Neuronal stem cell (in vitro differentiated cells): ENCODE measurements at regions not wholly inside any gene's neighbourhood (a gene's known extent, or its start where the extent isn't known, plus 50 kb on each side); places are given as distances from the start of the nearest gene placed in this dataset.

Experiments used
- DNase-seq: peaks from one replicate; pipeline ENCODE4 v3.0.0-alpha.2; 2013; ENCODE audit warnings: low spot score
- H2AFZ ChIP-seq: one replicate; pipeline ENCODE4 v1.6.1; 2013; ENCODE audit warnings: mild to moderate bottlenecking, low read length, inconsistent platforms
- H2AK5ac ChIP-seq: 2 replicates; pipeline ENCODE4 v1.6.1; 2013; ENCODE audit warnings: low read depth, mild to moderate bottlenecking, inconsistent platforms, low read length, moderate library complexity, mixed read lengths
- H2BK120ac ChIP-seq: 2 replicates; pipeline ENCODE4 v1.6.1; 2013; ENCODE audit warnings: low read depth, mild to moderate bottlenecking, inconsistent platforms, low read length, moderate library complexity, mixed read lengths
- H2BK12ac ChIP-seq: one replicate; pipeline ENCODE4 v1.6.1; 2013; ENCODE audit warnings: low read length, inconsistent platforms
- H2BK15ac ChIP-seq: 2 replicates; pipeline ENCODE4 v1.6.1; 2013; ENCODE audit warnings: mild to moderate bottlenecking, low read length, inconsistent platforms, mixed read lengths
- H2BK5ac ChIP-seq: one replicate; pipeline ENCODE4 v1.6.1; 2013; ENCODE audit warnings: inconsistent platforms, mild to moderate bottlenecking, low read length, moderate library complexity
- H3K14ac ChIP-seq: one replicate; pipeline ENCODE4 v1.6.1; 2013; ENCODE audit warnings: low read length, inconsistent platforms
- H3K18ac ChIP-seq: 2 replicates; pipeline ENCODE4 v1.6.1; 2013; ENCODE audit warnings: low read length, inconsistent platforms
- H3K23ac ChIP-seq: 2 replicates; pipeline ENCODE4 v1.6.1; 2013; ENCODE audit warnings: low read depth, mild to moderate bottlenecking, mixed read lengths, low read length, inconsistent platforms; ENCODE audit not compliant: poor library complexity
- H3K27ac ChIP-seq: replicated peaks from 3 replicates; pipeline ENCODE4 v1.5.1; 2013; ENCODE audit warnings: low read length, inconsistent platforms
- H3K27me3 ChIP-seq, 3 experiments: 2 replicates each; pipeline ENCODE4 v1.6.1; 2013; ENCODE audit warnings: low read length in 3 of 3, mild to moderate bottlenecking in 2 of 3, inconsistent platforms in 1 of 3, low read depth in 1 of 3, mixed read lengths in 1 of 3, moderate library complexity in 1 of 3; ENCODE audit not compliant: control insufficient read depth in 3 of 3, insufficient read depth in 3 of 3
- H3K36me3 ChIP-seq, 2 donors: replicated peaks in 1 of 2; 2 replicates each; pipeline ENCODE4 v1.6.1; 2013; ENCODE audit warnings: low read length in 2 of 2; ENCODE audit not compliant: control insufficient read depth in 2 of 2, insufficient read depth in 2 of 2
- H3K4ac ChIP-seq: 2 replicates; pipeline ENCODE4 v1.6.1; 2013; ENCODE audit warnings: inconsistent platforms, mild to moderate bottlenecking, low read length, moderate library complexity
- H3K4me1 ChIP-seq, 2 donors: 1 replicate in 1 of 2; 2 replicates in 1 of 2; pipeline ENCODE4 v1.6.1; 2013; ENCODE audit warnings: low read length in 2 of 2, low read depth in 1 of 2; ENCODE audit not compliant: control insufficient read depth in 2 of 2, insufficient read depth in 1 of 2
- H3K4me2 ChIP-seq: one replicate; pipeline ENCODE4 v1.6.1; 2013; ENCODE audit warnings: mild to moderate bottlenecking, low read length, inconsistent platforms; ENCODE audit not compliant: insufficient read depth, poor library complexity, severe bottlenecking
- H3K4me3 ChIP-seq, 2 donors: 2 replicates each; pipeline ENCODE4 v1.5.1; 2013; ENCODE audit warnings: low read length in 2 of 2, mild to moderate bottlenecking in 2 of 2, inconsistent platforms in 1 of 2, moderate library complexity in 1 of 2
- H3K79me1 ChIP-seq: one replicate; pipeline ENCODE4 v1.6.1; 2013; ENCODE audit warnings: low read depth, mild to moderate bottlenecking, inconsistent platforms, low read length, moderate library complexity
- H3K9ac ChIP-seq: one replicate; pipeline ENCODE4 v1.6.1; 2013; ENCODE audit warnings: mild to moderate bottlenecking, low read depth, low read length, inconsistent platforms; ENCODE audit not compliant: poor library complexity
- H3K9me3 ChIP-seq, 2 donors: replicated peaks in 1 of 2; 2 replicates each; pipeline versions ENCODE3 to v1.6.1; 2013; ENCODE audit warnings: low read length in 2 of 2, mild to moderate bottlenecking in 2 of 2, inconsistent platforms in 1 of 2, low read depth in 1 of 2, mixed read lengths in 1 of 2, moderate library complexity in 1 of 2; ENCODE audit not compliant: control insufficient read depth in 2 of 2, insufficient read depth in 1 of 2
- H4K8ac ChIP-seq: one replicate; pipeline ENCODE4 v1.6.1; 2013; ENCODE audit warnings: low read depth, mild to moderate bottlenecking, inconsistent platforms, low read length, moderate library complexity
- H4K91ac ChIP-seq: one replicate; pipeline ENCODE4 v1.6.1; 2013; ENCODE audit warnings: low read length, low read depth, mild to moderate bottlenecking, inconsistent platforms; ENCODE audit not compliant: poor library complexity
- WGBS, 2 donors: extraction: QIAGEN DNeasy Blood & Tissue Kit; methylation state at CpG; one replicate each; pipeline ENCODE4 v1.1.7; 2013; ENCODE audit warnings: missing lambda C conversion rate in 2 of 2, mixed read lengths in 1 of 2; ENCODE audit not compliant: insufficient read length in 2 of 2, insufficient replicate concordance in 1 of 2; ENCODE audit errors: extremely low coverage in 2 of 2; 5-methylcytosine and 5-hydroxymethylcytosine counted together

GRCh38 chr3:88758676-88759075 lies 348.7 kb upstream of the EPHA3 start:
- H3K4me3 ChIP-seq, result no peak overlapping the region
- no peak overlapping the region for H3K4me2 ChIP-seq
- H2AFZ ChIP-seq, result no peak overlapping the region
- no peak overlapping the region for H2BK15ac ChIP-seq
- no peak overlapping the region for H3K9ac ChIP-seq
- H3K9me3 ChIP-seq, result no peaks in the 10 kb centered on the region
- H3K27ac ChIP-seq, result no peak overlapping the region
- WGBS, 2 donors, result no CpG with 5 or more reads among the region's 1 CpG
- H2BK120ac ChIP-seq, result no peak overlapping the region
- H3K79me1 ChIP-seq, result no peaks in the 10 kb centered on the region
- H2AK5ac ChIP-seq, result no peak overlapping the region
- no peak overlapping the region for H3K4ac ChIP-seq
- no peak overlapping the region for H4K91ac ChIP-seq
- no peak overlapping the region for H3K14ac ChIP-seq
- no peak overlapping the region for H2BK12ac ChIP-seq
- no peak for DNase-seq
- H3K27me3 ChIP-seq, result no peaks in the 10 kb centered on the region
- H2BK5ac ChIP-seq, result no peak overlapping the region
- H4K8ac ChIP-seq, result no peak overlapping the region
- no peaks in the 10 kb centered on the region for H3K4me1 ChIP-seq
- no peaks in the 10 kb centered on the region for H3K36me3 ChIP-seq
- no peak overlapping the region for H3K23ac ChIP-seq
- H3K18ac ChIP-seq, result no peak overlapping the region

DNA sequence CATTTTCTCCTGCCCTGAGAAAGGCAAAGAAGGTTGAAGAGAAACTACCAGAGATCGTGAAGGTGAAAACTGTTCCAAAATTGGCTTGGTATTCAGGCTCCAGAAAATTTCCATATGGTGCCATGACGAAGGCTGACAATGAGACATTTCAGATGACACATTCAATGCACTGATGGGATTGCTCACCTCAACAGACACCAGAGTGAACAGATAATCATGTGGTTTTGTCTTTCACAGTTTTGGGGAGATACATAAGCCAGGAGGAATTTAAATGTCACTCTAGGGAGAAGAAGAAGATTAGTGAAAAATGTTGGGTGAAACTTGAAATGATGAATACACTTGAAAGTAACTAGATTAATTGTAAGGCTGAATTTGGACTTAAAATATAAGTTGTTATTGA lies 339.7 kb upstream of the EPHA3 start:
- Histone ChIP-seq H3K4me2 (no peak overlapping the region), H3K4me3 (no peak overlapping the region), H3K79me1 (no peaks in the 10 kb centered on the region), H3K9me3 (no peaks in the 10 kb centered on the region), H2AFZ (no peak overlapping the region), H4K8ac (no peak overlapping the region), H3K23ac (no peak overlapping the region), H3K36me3 (no peaks in the 10 kb centered on the region), H2BK15ac (no peak overlapping the region), H4K91ac (no peak overlapping the region), H3K27ac (no peak overlapping the region), H2BK5ac (no peak overlapping the region), H3K14ac (no peak overlapping the region), H3K4ac (no peak overlapping the region), H2BK12ac (no peak overlapping the region), H2AK5ac (no peak overlapping the region), H3K9ac (no peak overlapping the region), H3K18ac (no peak overlapping the region), H3K27me3 (no peaks in the 10 kb centered on the region), H3K4me1 (no peaks in the 10 kb centered on the region), H2BK120ac (no peak overlapping the region)
- DNase-seq, result no peak
- no CpG with 5 or more reads among the region's 2 CpGs for WGBS, 2 donors

DNA sequence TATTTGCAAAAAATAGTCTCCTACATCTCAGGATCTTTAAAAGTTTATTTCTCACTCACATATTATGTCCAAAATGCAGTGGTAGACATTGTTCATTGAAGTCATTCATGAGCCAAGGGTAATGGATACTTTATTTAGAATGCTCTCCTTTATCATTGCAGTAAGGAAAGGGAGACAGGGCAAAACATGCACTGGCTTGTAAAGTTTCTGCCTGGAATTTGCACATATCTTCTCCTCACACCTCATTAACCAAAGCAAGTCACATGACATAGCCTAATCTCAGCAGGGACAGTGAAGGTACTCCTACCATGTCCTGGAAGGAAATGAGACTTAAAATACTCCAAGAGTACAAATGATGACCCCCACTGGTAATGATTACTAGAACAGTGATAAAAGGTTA lies 333.7 kb upstream of the EPHA3 start:
- H3K4me1 ChIP-seq, result no peaks in the 10 kb centered on the region
- H2AK5ac ChIP-seq, result no peak overlapping the region
- H2BK120ac ChIP-seq, result no peak overlapping the region
- H2AFZ ChIP-seq, result no peak overlapping the region
- no peak overlapping the region for H2BK12ac ChIP-seq
- no peaks in the 10 kb centered on the region for H3K27me3 ChIP-seq
- no peak overlapping the region for H3K18ac ChIP-seq
- no peak overlapping the region for H3K9ac ChIP-seq
- no peak overlapping the region for H2BK5ac ChIP-seq
- H3K14ac ChIP-seq, result no peak overlapping the region
- no peak overlapping the region for H2BK15ac ChIP-seq
- no peaks in the 10 kb centered on the region for H3K9me3 ChIP-seq
- H3K27ac ChIP-seq, result no peak overlapping the region
- H4K8ac ChIP-seq, result no peak overlapping the region
- no peaks in the 10 kb centered on the region for H3K79me1 ChIP-seq
- H3K4me3 ChIP-seq, result no peak overlapping the region
- H3K4ac ChIP-seq, result no peak overlapping the region
- no peak for DNase-seq
- no peak overlapping the region for H3K23ac ChIP-seq
- no peak overlapping the region for H3K4me2 ChIP-seq
- H4K91ac ChIP-seq, result no peak overlapping the region
- no peaks in the 10 kb centered on the region for H3K36me3 ChIP-seq

DNA sequence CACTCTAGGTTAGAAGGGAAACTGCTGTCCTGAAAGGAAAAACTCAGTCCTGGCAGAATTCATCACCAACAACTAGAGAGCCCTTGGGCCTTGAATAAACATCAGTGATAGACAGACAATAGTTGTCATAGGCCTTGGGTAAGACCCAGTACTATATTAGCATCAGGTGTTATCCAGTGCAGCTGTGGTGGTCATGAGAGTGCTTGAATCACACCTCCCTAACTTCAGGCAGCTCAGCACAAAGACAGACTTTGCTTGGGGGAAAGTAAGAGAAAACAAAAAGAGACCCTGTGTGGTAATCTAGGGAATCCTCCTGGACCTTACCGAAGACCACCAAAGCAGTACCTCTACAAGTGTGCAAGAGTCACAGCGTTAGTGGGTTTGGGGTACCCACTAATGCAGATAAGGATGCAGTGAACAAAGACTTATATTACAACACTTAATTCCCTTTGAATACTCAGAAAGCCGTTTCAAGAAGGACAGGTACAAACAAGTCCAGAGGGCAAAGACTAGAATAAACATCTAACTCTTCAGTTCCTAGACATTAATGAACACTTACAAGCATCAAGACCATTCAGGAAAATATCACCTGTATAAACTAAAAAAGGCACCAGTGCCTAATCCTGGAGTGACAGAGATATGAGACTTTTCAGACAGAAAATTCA lies 332.3 kb upstream of the EPHA3 start:
- no peak overlapping the region for H3K14ac ChIP-seq
- no peak overlapping the region for H2BK12ac ChIP-seq
- H2AK5ac ChIP-seq, result no peak overlapping the region
- no peak overlapping the region for H3K4me2 ChIP-seq
- DNase-seq, result no peak
- no peak overlapping the region for H3K4ac ChIP-seq
- H2BK15ac ChIP-seq, result no peak overlapping the region
- no peaks in the 10 kb centered on the region for H3K79me1 ChIP-seq
- WGBS, 2 donors, result no CpG with 5 or more reads among the region's 3 CpGs
- no peak overlapping the region for H2BK120ac ChIP-seq
- H3K4me1 ChIP-seq, result no peaks in the 10 kb centered on the region
- H4K91ac ChIP-seq, result no peak overlapping the region
- no peak overlapping the region for H3K9ac ChIP-seq
- no peak overlapping the region for H3K27ac ChIP-seq
- no peaks in the 10 kb centered on the region for H3K27me3 ChIP-seq
- no peak overlapping the region for H2AFZ ChIP-seq
- H3K23ac ChIP-seq, result no peak overlapping the region
- H3K36me3 ChIP-seq, result no peaks in the 10 kb centered on the region
- H3K9me3 ChIP-seq, result no peaks in the 10 kb centered on the region
- no peak overlapping the region for H2BK5ac ChIP-seq
- H3K18ac ChIP-seq, result no peak overlapping the region
- H4K8ac ChIP-seq, result no peak overlapping the region
- no peak overlapping the region for H3K4me3 ChIP-seq
